SH-SY5Y (cell line): ENCODE measurements at regions not wholly inside any gene's neighbourhood (a gene's known extent, or its start where the extent isn't known, plus 50 kb on each side); places are given as distances from the start of the nearest gene placed in this dataset.

Source experiments
- GATA2 ChIP-seq: IDR thresholded peaks from 2 replicates; pipeline ENCODE4 v1.6.1; 2011; ENCODE audit warnings: mild to moderate bottlenecking, low read depth, low read length
- GATA3 ChIP-seq: IDR thresholded peaks from 2 replicates; pipeline ENCODE4 v1.6.1; 2011; ENCODE audit warnings: low read depth, mild to moderate bottlenecking, low read length, moderate library complexity

GRCh38 chr3:166169681-166170080, 332.5 kb upstream of the BCHE start:
- TF ChIP-seq GATA2, result no peak
- TF ChIP-seq GATA3, result no peak
